C4-2B (cell line): ENCODE measurements at regions not wholly inside any gene's neighbourhood (a gene's known extent, or its start where the extent isn't known, plus 50 kb on each side); places are given as distances from the start of the nearest gene placed in this dataset.

Experiments used
- CTCF ChIP-seq: fragments of 450-650 bp; conservative IDR thresholded peaks from 2 replicates; pipeline ENCODE4 v1.5.1; 2017; ENCODE audit warnings: mild to moderate bottlenecking
- ZFX ChIP-seq: fragments of 450-650 bp; IDR thresholded peaks from 2 replicates; pipeline ENCODE4 v1.6.1; 2017

GRCh38 chr4:27692868-27693634 is 832.4 kb downstream of the STIM2 start:
- TF ChIP-seq CTCF = no peak
- TF ChIP-seq ZFX = no peak
